Upper lobe of left lung (tissue), 4 donors: ENCODE measurements at regions not wholly inside any gene's neighbourhood (a gene's known extent, or its start where the extent isn't known, plus 50 kb on each side); places are given as distances from the start of the nearest gene placed in this dataset.

Experiments
- EP300 ChIP-seq, 4 donors: sonication (generic); formaldehyde crosslinking; IDR thresholded peaks; one replicate each; pipeline ENCODE4 v1.5.1; 2017; ENCODE audit warnings: antibody characterized with exemption in 4 of 4, control low read depth in 2 of 4
- POLR2A ChIP-seq, 4 donors: fragments of 450-650 bp; IDR thresholded peaks; one replicate each; pipeline ENCODE4 v1.5.1; 2016 to 2017; ENCODE audit warnings: antibody characterized with exemption in 4 of 4, mild to moderate bottlenecking in 2 of 4
- TF ChIP-seq, protein P1 (sequence below), 6 experiments: fragments of 450-650 bp in 4 of 6; fragments of 200-600 bp in 2 of 6; sonication (generic) in 2 of 6; IDR thresholded peaks; one replicate each; pipeline ENCODE4 v1.5.1; 2016 to 2019; ENCODE audit warnings: antibody characterized with exemption in 6 of 6

DNA sequence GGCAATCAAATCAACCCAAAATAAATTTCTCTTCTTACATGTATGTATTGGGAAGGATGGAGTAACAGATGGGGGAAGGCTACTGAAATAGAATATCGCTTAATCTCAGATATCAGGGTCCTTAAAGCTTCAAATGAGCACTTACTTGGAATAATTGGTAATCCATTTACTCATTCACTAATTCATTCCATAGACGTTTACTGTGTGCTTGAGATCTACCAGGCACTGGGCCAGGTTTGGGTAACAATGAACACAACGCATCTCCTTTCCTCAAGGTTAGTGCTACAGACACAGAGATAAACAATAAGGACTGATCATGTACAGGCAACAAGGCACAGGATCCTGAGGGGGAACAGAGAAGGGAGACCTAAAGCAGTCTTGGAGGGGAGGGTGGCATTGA lies 54.4 kb upstream of the KRR1 start:
- TF ChIP-seq, protein P1, sequence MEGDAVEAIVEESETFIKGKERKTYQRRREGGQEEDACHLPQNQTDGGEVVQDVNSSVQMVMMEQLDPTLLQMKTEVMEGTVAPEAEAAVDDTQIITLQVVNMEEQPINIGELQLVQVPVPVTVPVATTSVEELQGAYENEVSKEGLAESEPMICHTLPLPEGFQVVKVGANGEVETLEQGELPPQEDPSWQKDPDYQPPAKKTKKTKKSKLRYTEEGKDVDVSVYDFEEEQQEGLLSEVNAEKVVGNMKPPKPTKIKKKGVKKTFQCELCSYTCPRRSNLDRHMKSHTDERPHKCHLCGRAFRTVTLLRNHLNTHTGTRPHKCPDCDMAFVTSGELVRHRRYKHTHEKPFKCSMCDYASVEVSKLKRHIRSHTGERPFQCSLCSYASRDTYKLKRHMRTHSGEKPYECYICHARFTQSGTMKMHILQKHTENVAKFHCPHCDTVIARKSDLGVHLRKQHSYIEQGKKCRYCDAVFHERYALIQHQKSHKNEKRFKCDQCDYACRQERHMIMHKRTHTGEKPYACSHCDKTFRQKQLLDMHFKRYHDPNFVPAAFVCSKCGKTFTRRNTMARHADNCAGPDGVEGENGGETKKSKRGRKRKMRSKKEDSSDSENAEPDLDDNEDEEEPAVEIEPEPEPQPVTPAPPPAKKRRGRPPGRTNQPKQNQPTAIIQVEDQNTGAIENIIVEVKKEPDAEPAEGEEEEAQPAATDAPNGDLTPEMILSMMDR (IDR thresholded peaks at IDR 0.05): no peak
- TF ChIP-seq EP300 (IDR thresholded peaks at IDR 0.05): no peak
- TF ChIP-seq POLR2A (IDR thresholded peaks at IDR 0.05): no peak
